NCI-H1092 treated with DMSO at 0.1 percent for 48 hours (cell line): ENCODE measurements at regions not wholly inside any gene's neighbourhood (a gene's known extent, or its start where the extent isn't known, plus 50 kb on each side); places are given as distances from the start of the nearest gene placed in this dataset.

Experiments
- DNase-seq: peaks from one replicate; lab custom pipeline; 2025; lab: John Stamatoyannopoulos, UW

- no peak for DNase-seq
These were observed 524.3 kb downstream of the MTRR start for GRCh38 chr5:8393240-8393639.

GRCh38 chr5:8394965-8395364 lies 526.0 kb downstream of the MTRR start:
- DNase-seq = no peak

GRCh38 chr5:8396246-8396645 lies 527.3 kb downstream of the MTRR start:
- no peak for DNase-seq

- no peak for DNase-seq
These were observed 527.8 kb downstream of the MTRR start for GRCh38 chr5:8396756-8397155.

GRCh38 chr5:8399471-8399870 lies 530.5 kb downstream of the MTRR start:
- DNase-seq = peak; percentile 86

GRCh38 chr5:8408258-8408657 lies 539.3 kb downstream of the MTRR start:
- DNase-seq = no peak

GRCh38 chr5:8410618-8411017 lies 541.7 kb downstream of the MTRR start:
- no peak for DNase-seq

- DNase-seq = no peak
These were observed 545.0 kb downstream of the MTRR start for GRCh38 chr5:8413975-8414374.

- no peak for DNase-seq
These were observed 548.5 kb downstream of the MTRR start for GRCh38 chr5:8417316-8418048.

- no peak for DNase-seq
These were observed 549.1 kb downstream of the MTRR start for GRCh38 chr5:8418049-8418426.

- no peak for DNase-seq
These were observed 561.1 kb downstream of the MTRR start for GRCh38 chr5:8429778-8430758.

- no peak for DNase-seq
These were observed 565.6 kb downstream of the MTRR start for GRCh38 chr5:8434501-8434900.

- DNase-seq = no peak
These were observed 568.0 kb downstream of the MTRR start for GRCh38 chr5:8436924-8437323.

GRCh38 chr5:8445139-8445538 lies 576.2 kb downstream of the MTRR start:
- no peak for DNase-seq

- no peak for DNase-seq
These were observed 577.2 kb downstream of the MTRR start for GRCh38 chr5:8446179-8446578.

- no peak for DNase-seq
These were observed 587.9 kb downstream of the MTRR start for GRCh38 chr5:8456846-8457186.

GRCh38 chr5:8457187-8458037 lies 588.5 kb downstream of the MTRR start:
- peak; percentile 86 for DNase-seq

GRCh38 chr5:8458038-8458383 lies 589.1 kb downstream of the MTRR start:
- DNase-seq = no peak

- DNase-seq = no peak
These were observed 592.6 kb downstream of the MTRR start for GRCh38 chr5:8461543-8461942.

GRCh38 chr5:8462565-8462964 lies 593.6 kb downstream of the MTRR start:
- DNase-seq = no peak

GRCh38 chr5:8470489-8470888 lies 601.5 kb downstream of the MTRR start:
- DNase-seq = no peak

- no peak for DNase-seq
These were observed 602.6 kb downstream of the MTRR start for GRCh38 chr5:8471581-8471980.

GRCh38 chr5:8473016-8473415 lies 604.1 kb downstream of the MTRR start:
- DNase-seq = no peak
